CD4-positive, alpha-beta memory T cell (primary cell): ENCODE measurements at regions not wholly inside any gene's neighbourhood (a gene's known extent, or its start where the extent isn't known, plus 50 kb on each side); places are given as distances from the start of the nearest gene placed in this dataset.

Source experiments
- CTCF ChIA-PET: fragments of 350-600 bp; sonication (Branson Sonifier 250); formaldehyde crosslinking; loops from one replicate; lab custom pipeline; 2021; ENCODE audit warnings: inconsistent platforms; ENCODE audit not compliant: partially characterized antibody; lab: Charles Lee
- POLR2A ChIA-PET: fragments of 350-600 bp; sonication (Branson Sonifier 250); formaldehyde crosslinking; loops from one replicate; lab custom pipeline; 2021; ENCODE audit not compliant: partially characterized antibody; lab: Charles Lee
- DNase-seq, 5 donors: peaks; one replicate each; pipeline versions ENCODE4 v3.0.0 to v3.0.0-alpha.2; 2020 to 2022; ENCODE audit warnings: mixed read lengths in 1 of 5
- H3K27ac ChIP-seq: one replicate; pipeline ENCODE4 v1.7.0; 2013; ENCODE audit warnings: low read depth, low read length
- H3K27me3 ChIP-seq: 2 replicates; pipeline ENCODE4 v1.7.0; 2013; ENCODE audit warnings: mild to moderate bottlenecking, low read length, moderate library complexity; ENCODE audit not compliant: insufficient read depth
- H3K36me3 ChIP-seq: 2 replicates; pipeline ENCODE4 v1.7.0; 2013; ENCODE audit warnings: mild to moderate bottlenecking, low read length, moderate library complexity; ENCODE audit not compliant: insufficient read depth
- H3K4me1 ChIP-seq: 2 replicates; pipeline ENCODE4 v1.7.0; 2013; ENCODE audit warnings: mild to moderate bottlenecking, low read length, moderate library complexity; ENCODE audit not compliant: insufficient read depth
- H3K4me3 ChIP-seq, 2 donors: one replicate each; pipeline ENCODE4 v1.7.0; 2013; ENCODE audit warnings: low read length in 2 of 2, mild to moderate bottlenecking in 1 of 2
- H3K9me3 ChIP-seq, 2 donors: one replicate each; pipeline ENCODE4 v1.7.0; 2013; ENCODE audit warnings: low read length in 2 of 2, control low read depth in 1 of 2; ENCODE audit not compliant: control insufficient read depth in 1 of 2
- H3K27ac Mint-ChIP-seq, 7 donors: one replicate each; pipeline ENCODE4 v1.8.0; 2020 to 2021; ENCODE audit warnings: mixed read lengths in 7 of 7, mild to moderate bottlenecking in 6 of 7, inconsistent platforms in 3 of 7, moderate library complexity in 3 of 7
- H3K27me3 Mint-ChIP-seq, 2 donors: one replicate each; pipeline ENCODE4 v1.8.0; 2020 to 2021; ENCODE audit warnings: mixed read lengths in 2 of 2
- H3K36me3 Mint-ChIP-seq, 2 donors: one replicate each; pipeline ENCODE4 v1.8.0; 2020 to 2021; ENCODE audit warnings: mixed read lengths in 2 of 2, inconsistent platforms in 1 of 2, mild to moderate bottlenecking in 1 of 2
- H3K4me1 Mint-ChIP-seq, 4 donors: one replicate each; pipeline ENCODE4 v1.8.0; 2020 to 2021; ENCODE audit warnings: mixed read lengths in 4 of 4, mild to moderate bottlenecking in 1 of 4
- H3K4me3 Mint-ChIP-seq, 8 donors: one replicate each; pipeline ENCODE4 v1.8.0; 2020 to 2021; ENCODE audit warnings: mixed read lengths in 8 of 8, mild to moderate bottlenecking in 7 of 8, moderate library complexity in 6 of 8, inconsistent platforms in 3 of 8
- H3K9me3 Mint-ChIP-seq, 8 donors: one replicate each; pipeline ENCODE4 v1.8.0; 2020 to 2021; ENCODE audit warnings: mixed read lengths in 8 of 8, mild to moderate bottlenecking in 5 of 8, inconsistent platforms in 3 of 8, moderate library complexity in 1 of 8
- intact Hi-C: fragments of 100-400 bp; cut with micrococcal nuclease; formaldehyde crosslinking; loops from one replicate; pipeline ENCODE4 v1.15.1; 2023

DNA sequence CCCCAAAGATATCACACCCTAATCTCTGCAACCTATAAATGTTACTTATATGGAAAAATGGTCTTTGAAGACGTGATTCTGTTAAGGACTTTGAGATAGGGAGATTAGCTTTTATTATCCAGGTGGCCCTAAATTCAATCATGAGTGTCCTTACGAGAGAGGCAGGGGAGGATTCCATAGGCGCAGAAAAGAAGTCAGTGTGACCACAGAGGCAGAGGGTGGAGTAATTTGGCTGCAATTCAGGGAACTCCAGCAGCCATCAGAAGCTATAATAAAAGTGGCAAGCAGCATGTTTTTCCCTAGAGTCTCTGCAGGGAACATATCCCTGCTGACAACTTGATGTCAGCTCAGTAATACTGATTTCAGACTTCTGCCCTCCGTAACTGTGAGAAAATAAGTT is 315.2 kb upstream of the ROBO2 start:
- CTCF ChIA-PET = no interaction called here
- Mint-ChIP-seq H3K27ac (no peak overlapping the region), H3K9me3 (peaks cover 0 to 26% (median 11%) of the 10 kb centered on the region in 8 donors), H3K36me3 (no peaks in the 10 kb centered on the region), H3K4me1 (no peaks in the 10 kb centered on the region), H3K27me3 (no peaks in the 10 kb centered on the region), H3K4me3 (no peak overlapping the region)
- POLR2A ChIA-PET = no interaction called here
- no peak overlapping the region for H3K27ac ChIP-seq
- no peaks in the 10 kb centered on the region for H3K9me3 ChIP-seq
- H3K27me3 ChIP-seq = no peaks in the 10 kb centered on the region
- H3K4me3 ChIP-seq = no peak overlapping the region
- no peak for DNase-seq
- H3K36me3 ChIP-seq = no peaks in the 10 kb centered on the region
- no peaks in the 10 kb centered on the region for H3K4me1 ChIP-seq
- intact Hi-C loops = no loop called here

GRCh38 chr3:76726034-76726433 is 313.9 kb upstream of the ROBO2 start:
- H3K9me3 Mint-ChIP-seq = peaks cover 0 to 26% (median 12%) of the 10 kb centered on the region in 8 donors

DNA sequence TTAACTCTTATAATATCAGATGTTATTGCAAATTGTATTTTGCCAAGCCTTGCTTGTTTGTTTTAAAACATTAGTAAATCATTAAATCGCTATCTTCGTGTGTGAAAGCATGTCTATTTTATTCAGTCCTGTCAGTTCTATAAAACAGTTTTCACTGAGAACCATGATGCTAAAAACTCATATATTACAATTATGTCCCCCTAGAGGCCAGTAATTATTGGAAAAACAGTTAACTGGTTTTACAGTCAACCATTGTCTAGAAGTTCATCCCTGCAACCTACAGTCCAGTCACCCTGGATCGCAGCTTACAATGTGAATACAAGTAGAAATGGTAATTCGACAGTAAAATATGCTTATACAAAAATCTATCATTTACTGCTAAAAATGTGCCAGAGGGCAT is 311.5 kb upstream of the ROBO2 start:
- Mint-ChIP-seq H3K27ac (no peak overlapping the region), H3K27me3 (no peaks in the 10 kb centered on the region), H3K4me1 (no peaks in the 10 kb centered on the region), H3K4me3 (no peak overlapping the region), H3K9me3 (peaks cover 0 to 24% (median 17%) of the 10 kb centered on the region in 8 donors), H3K36me3 (no peaks in the 10 kb centered on the region)
- no peak for DNase-seq
- no peaks in the 10 kb centered on the region for H3K36me3 ChIP-seq
- no peaks in the 10 kb centered on the region for H3K27me3 ChIP-seq
- intact Hi-C loops = no loop called here
- H3K4me1 ChIP-seq = no peaks in the 10 kb centered on the region
- ChIA-PET CTCF (no interaction called here), POLR2A (no interaction called here)
- no peak overlapping the region for H3K4me3 ChIP-seq
- H3K27ac ChIP-seq = no peak overlapping the region
- H3K9me3 ChIP-seq = no peaks in the 10 kb centered on the region

More at GRCh38 chr3:76726034-76726433, 313.9 kb upstream of the ROBO2 start:
- Histone ChIP-seq H3K9me3 (no peaks in the 10 kb centered on the region), H3K4me1 (no peaks in the 10 kb centered on the region), H3K27me3 (no peaks in the 10 kb centered on the region), H3K36me3 (no peaks in the 10 kb centered on the region), H3K27ac (no peak overlapping the region), H3K4me3 (no peak overlapping the region)
- no peak overlapping the region for H3K27ac Mint-ChIP-seq
- intact Hi-C loops = no loop called here
- no peaks in the 10 kb centered on the region for H3K36me3 Mint-ChIP-seq
- POLR2A ChIA-PET = no interaction called here
- CTCF ChIA-PET = no interaction called here
- H3K27me3 Mint-ChIP-seq = no peaks in the 10 kb centered on the region
- H3K4me1 Mint-ChIP-seq = no peaks in the 10 kb centered on the region
- H3K4me3 Mint-ChIP-seq = no peak overlapping the region
- DNase-seq = no peak

DNA sequence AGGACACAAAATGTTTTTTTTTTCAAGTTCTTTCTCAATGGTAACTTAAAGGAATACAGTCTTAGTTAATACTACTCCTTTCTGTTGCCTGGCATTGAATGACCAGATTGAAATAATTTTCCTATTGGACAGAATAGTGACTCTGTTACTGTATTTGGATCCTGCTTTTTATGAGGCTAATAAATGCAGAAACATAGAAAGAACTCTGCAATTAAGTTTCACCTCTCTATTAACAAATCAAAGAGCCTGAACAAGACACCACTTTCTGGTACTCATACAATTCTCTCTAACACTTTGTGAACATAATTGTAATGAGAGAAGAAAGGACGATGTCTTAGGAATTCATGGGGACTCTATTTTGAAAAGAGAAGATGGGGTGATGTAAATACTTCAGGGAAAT is 308.4 kb upstream of the ROBO2 start:
- H3K27me3 ChIP-seq = no peaks in the 10 kb centered on the region
- no peaks in the 10 kb centered on the region for H3K4me1 ChIP-seq
- H3K36me3 ChIP-seq = no peaks in the 10 kb centered on the region
- H3K9me3 Mint-ChIP-seq = peaks cover 0 to 26% (median 15%) of the 10 kb centered on the region in 8 donors
- ChIA-PET CTCF (no interaction called here), POLR2A (no interaction called here)
- H3K27ac ChIP-seq = no peak overlapping the region
- H3K4me3 Mint-ChIP-seq = no peak overlapping the region
- H3K27ac Mint-ChIP-seq = no peak overlapping the region
- H3K4me1 Mint-ChIP-seq = no peaks in the 10 kb centered on the region
- intact Hi-C loops = no loop called here
- H3K36me3 Mint-ChIP-seq = no peaks in the 10 kb centered on the region
- H3K27me3 Mint-ChIP-seq = no peaks in the 10 kb centered on the region
- H3K9me3 ChIP-seq = no peaks in the 10 kb centered on the region
- DNase-seq = no peak
- H3K4me3 ChIP-seq = no peak overlapping the region

GRCh38 chr3:76733073-76733759 is 306.7 kb upstream of the ROBO2 start:
- Mint-ChIP-seq H3K4me3 (no peak overlapping the region), H3K27ac (no peak overlapping the region), H3K4me1 (no peaks in the 10 kb centered on the region), H3K9me3 (peaks cover 0 to 30% (median 12%) of the 10 kb centered on the region in 8 donors), H3K27me3 (no peaks in the 10 kb centered on the region), H3K36me3 (no peaks in the 10 kb centered on the region)
- no peak overlapping the region for H3K4me3 ChIP-seq
- POLR2A ChIA-PET = no interaction called here
- no peaks in the 10 kb centered on the region for H3K4me1 ChIP-seq
- intact Hi-C loops = no loop called here
- no peaks in the 10 kb centered on the region for H3K36me3 ChIP-seq
- H3K9me3 ChIP-seq = no peaks in the 10 kb centered on the region
- CTCF ChIA-PET = no interaction called here
- no peak overlapping the region for H3K27ac ChIP-seq
- no peaks in the 10 kb centered on the region for H3K27me3 ChIP-seq
- DNase-seq = no peak

- no peaks in the 10 kb centered on the region for H3K36me3 ChIP-seq
- Mint-ChIP-seq H3K36me3 (no peaks in the 10 kb centered on the region), H3K27ac (no peak overlapping the region), H3K27me3 (no peaks in the 10 kb centered on the region), H3K4me3 (no peak overlapping the region), H3K9me3 (peaks cover 0 to 32% (median 17%) of the 10 kb centered on the region in 8 donors), H3K4me1 (no peaks in the 10 kb centered on the region)
- no peak overlapping the region for H3K4me3 ChIP-seq
- no peaks in the 10 kb centered on the region for H3K27me3 ChIP-seq
- CTCF ChIA-PET = no interaction called here
- intact Hi-C loops = no loop called here
- H3K27ac ChIP-seq = no peak overlapping the region
- no peaks in the 10 kb centered on the region for H3K4me1 ChIP-seq
- no peak for DNase-seq
- no peaks in the 10 kb centered on the region for H3K9me3 ChIP-seq
- POLR2A ChIA-PET = no interaction called here
Measured at GRCh38 chr3:76735152-76735551, 304.7 kb upstream of the ROBO2 start.

DNA sequence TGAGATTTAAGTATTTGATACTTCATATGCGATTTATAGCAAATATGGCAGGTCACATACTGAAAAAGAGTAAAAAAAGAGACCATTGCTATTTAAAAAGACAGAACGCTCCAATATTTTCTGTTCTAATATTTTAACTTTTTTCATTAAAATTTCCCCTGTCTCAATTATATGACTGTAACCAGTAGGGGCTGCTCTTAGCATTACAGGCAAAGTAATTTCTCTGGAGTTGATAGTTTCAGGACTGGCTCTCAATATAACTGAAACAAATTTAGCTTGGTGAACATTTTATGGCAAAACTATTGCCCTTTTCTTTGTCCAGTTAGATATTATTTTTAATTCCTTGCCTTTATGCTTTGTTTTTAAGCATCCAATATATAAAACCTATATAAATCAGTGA is 286.3 kb upstream of the ROBO2 start:
- H3K4me3 Mint-ChIP-seq = no peak overlapping the region
- no peak overlapping the region for H3K27ac ChIP-seq
- H3K36me3 Mint-ChIP-seq = no peaks in the 10 kb centered on the region
- peaks cover 3 to 12% (median 11%) of the 10 kb centered on the region in 8 donors for H3K9me3 Mint-ChIP-seq
- no peaks in the 10 kb centered on the region for H3K36me3 ChIP-seq
- POLR2A ChIA-PET = no interaction called here
- no peaks in the 10 kb centered on the region for H3K27me3 Mint-ChIP-seq
- H3K9me3 ChIP-seq = no peaks in the 10 kb centered on the region
- intact Hi-C loops = no loop called here
- no peaks in the 10 kb centered on the region for H3K4me1 Mint-ChIP-seq
- H3K4me1 ChIP-seq = no peaks in the 10 kb centered on the region
- DNase-seq = no peak
- H3K27me3 ChIP-seq = no peaks in the 10 kb centered on the region
- no peak overlapping the region for H3K4me3 ChIP-seq
- CTCF ChIA-PET = no interaction called here
- H3K27ac Mint-ChIP-seq = no peak overlapping the region
